WTC11 (cell line): ENCODE measurements at regions not wholly inside any gene's neighbourhood (a gene's known extent, or its start where the extent isn't known, plus 50 kb on each side); places are given as distances from the start of the nearest gene placed in this dataset.

Source experiments
- ATAC-seq: fragments of 200-7000 bp; cut with Tn5 transposase; 2 replicates; pipeline ENCODE4 v1.10.0; 2021; ENCODE audit warnings: mild to moderate bottlenecking, moderate library complexity
- CTCF ChIA-PET: fragments of 300-600 bp; sonication (Branson Sonifier 250); formaldehyde crosslinking; loops from one replicate; lab custom pipeline; 2021; ENCODE audit warnings: antibody characterized with exemption; lab: Charles Lee
- POLR2A ChIA-PET: fragments of 350-600 bp; sonication (Branson Sonifier 250); formaldehyde crosslinking; loops from one replicate; lab custom pipeline; 2021; ENCODE audit warnings: antibody characterized with exemption; lab: Charles Lee
- DNase-seq: peaks from one replicate; pipeline ENCODE4 v3.0.0; 2021; ENCODE audit warnings: low spot score
- H3K27ac Mint-ChIP-seq: 2 replicates; pipeline ENCODE4 v1.8.0; 2021; ENCODE audit warnings: mixed read lengths
- H3K27me3 Mint-ChIP-seq: 2 replicates; pipeline ENCODE4 v1.8.0; 2021; ENCODE audit warnings: low read depth, mild to moderate bottlenecking, moderate library complexity, mixed read lengths
- H3K36me3 Mint-ChIP-seq: 2 replicates; pipeline ENCODE4 v1.8.0; 2021; ENCODE audit warnings: mixed read lengths
- H3K4me1 Mint-ChIP-seq: 2 replicates; pipeline ENCODE4 v1.8.0; 2022; ENCODE audit warnings: mixed read lengths
- H3K4me3 Mint-ChIP-seq: 2 replicates; pipeline ENCODE4 v1.8.0; 2021; ENCODE audit warnings: mild to moderate bottlenecking, moderate library complexity, mixed read lengths
- H3K9me3 Mint-ChIP-seq: 2 replicates; pipeline ENCODE4 v1.8.0; 2021; ENCODE audit warnings: mixed read lengths
- ATF2 ChIP-seq: sonication (generic); formaldehyde crosslinking; IDR thresholded peaks from 2 replicates; pipeline ENCODE4 v1.8.1; 2022; ENCODE audit warnings: low read depth, missing genetic modification reagents, borderline replicate concordance
- CREB1 ChIP-seq: sonication (generic); formaldehyde crosslinking; IDR thresholded peaks from 2 replicates; pipeline ENCODE4 v1.8.0; 2023; ENCODE audit warnings: mild to moderate bottlenecking, missing genetic modification reagents
- ELF4 ChIP-seq: sonication (generic); formaldehyde crosslinking; IDR thresholded peaks from 2 replicates; pipeline ENCODE4 v1.8.1; 2022; ENCODE audit warnings: low read depth, mild to moderate bottlenecking, moderate library complexity, missing genetic modification reagents
- ESRRA ChIP-seq: sonication (generic); formaldehyde crosslinking; IDR thresholded peaks from 2 replicates; pipeline ENCODE4 v1.8.1; 2022; ENCODE audit warnings: mild to moderate bottlenecking, missing genetic modification reagents, borderline replicate concordance
- FOXK1 ChIP-seq: sonication (generic); formaldehyde crosslinking; IDR thresholded peaks from 2 replicates; pipeline ENCODE4 v1.8.0; 2022; ENCODE audit warnings: mild to moderate bottlenecking, moderate library complexity, missing genetic modification reagents
- GTF2I ChIP-seq: fragments of 250-450 bp; sonication (Bioruptor Pico); conservative IDR thresholded peaks from 2 replicates; pipeline ENCODE4 v1.4.0; 2021; ENCODE audit warnings: mild to moderate bottlenecking
- IRF2 ChIP-seq: sonication (generic); formaldehyde crosslinking; IDR thresholded peaks from 2 replicates; pipeline ENCODE4 v1.8.0; 2022; ENCODE audit warnings: low read depth, missing genetic modification reagents, borderline replicate concordance
- MYBL2 ChIP-seq: sonication (generic); formaldehyde crosslinking; IDR thresholded peaks from 2 replicates; pipeline ENCODE4 v1.8.1; 2023; ENCODE audit warnings: mild to moderate bottlenecking, moderate library complexity, missing genetic modification reagents
- PRDM15 ChIP-seq: sonication (generic); formaldehyde crosslinking; IDR thresholded peaks from 2 replicates; pipeline ENCODE4 v1.8.0; 2022; ENCODE audit warnings: missing genetic modification reagents
- PRRX2 ChIP-seq: fragments of 250-450 bp; sonication (Bioruptor Pico); IDR thresholded peaks from 2 replicates; pipeline ENCODE4 v1.8.0; 2021; ENCODE audit warnings: mild to moderate bottlenecking
- RORB ChIP-seq: fragments of 250-450 bp; sonication (Bioruptor Pico); IDR thresholded peaks from 2 replicates; pipeline ENCODE4 v1.9.0; 2021; ENCODE audit warnings: mild to moderate bottlenecking
- STAT6 ChIP-seq: sonication (generic); formaldehyde crosslinking; conservative IDR thresholded peaks from 2 replicates; pipeline ENCODE4 v1.8.1; 2023; ENCODE audit warnings: mild to moderate bottlenecking, low read depth, missing genetic modification reagents, moderate library complexity
- USF2 ChIP-seq: sonication (generic); formaldehyde crosslinking; IDR thresholded peaks from 2 replicates; pipeline ENCODE4 v1.8.1; 2023; ENCODE audit warnings: mild to moderate bottlenecking, missing genetic modification reagents, moderate library complexity
- ZBTB21 ChIP-seq: sonication (generic); formaldehyde crosslinking; IDR thresholded peaks from 2 replicates; pipeline ENCODE4 v1.8.1; 2023; ENCODE audit warnings: mild to moderate bottlenecking, missing genetic modification reagents, borderline replicate concordance
- ZBTB43 ChIP-seq: sonication (generic); formaldehyde crosslinking; IDR thresholded peaks from 2 replicates; pipeline ENCODE4 v1.8.1; 2023; ENCODE audit warnings: mild to moderate bottlenecking, missing genetic modification reagents
- ZNF121 ChIP-seq: sonication (generic); formaldehyde crosslinking; IDR thresholded peaks from 2 replicates; pipeline ENCODE4 v1.8.0; 2023; ENCODE audit warnings: missing genetic modification reagents
- ZNF263 ChIP-seq: sonication (generic); formaldehyde crosslinking; IDR thresholded peaks from 2 replicates; pipeline ENCODE4 v1.8.1; 2022; ENCODE audit warnings: low read depth, mild to moderate bottlenecking, moderate library complexity, missing genetic modification reagents
- ZNF396 ChIP-seq: fragments of 250-450 bp; sonication (Bioruptor Pico); IDR thresholded peaks from 2 replicates; pipeline ENCODE4 v1.8.0; 2021; ENCODE audit warnings: mild to moderate bottlenecking, moderate library complexity, borderline replicate concordance
- ZNF416 ChIP-seq: fragments of 250-450 bp; sonication (Bioruptor Pico); IDR thresholded peaks from 2 replicates; pipeline ENCODE4 v1.9.0; 2021; ENCODE audit warnings: mild to moderate bottlenecking, inconsistent platforms
- TF ChIP-seq, protein P1 (sequence below): fragments of 250-450 bp; sonication (Bioruptor Pico); IDR thresholded peaks from 2 replicates; pipeline ENCODE4 v1.9.0; 2021; ENCODE audit warnings: mild to moderate bottlenecking
- TF ChIP-seq, protein P2 (sequence below): sonication (generic); formaldehyde crosslinking; IDR thresholded peaks from 2 replicates; pipeline ENCODE4 v1.8.0; 2022; ENCODE audit warnings: mild to moderate bottlenecking, missing genetic modification reagents
- TF ChIP-seq, protein P3 (sequence below): sonication (generic); formaldehyde crosslinking; IDR thresholded peaks from 2 replicates; pipeline ENCODE4 v1.8.0; 2022; ENCODE audit warnings: mild to moderate bottlenecking, missing genetic modification reagents

- ChIA-PET CTCF (no interaction called here), POLR2A (no interaction called here)
- peak; percentile 48 for DNase-seq
- H3K36me3 Mint-ChIP-seq, result no peaks in the 10 kb centered on the region
- H3K4me3 Mint-ChIP-seq, result no peak overlapping the region
- peak; percentile 32; the same call in 1 of the 2 replicates for TF ChIP-seq ZBTB21
- no peak for TF ChIP-seq PRDM15 (CRISPR knock-in tag)
- ATAC-seq, result peak; percentile 59
- peaks cover 50% of the 10 kb centered on the region for H3K4me1 Mint-ChIP-seq
- H3K27me3 Mint-ChIP-seq, result no peaks in the 10 kb centered on the region
- H3K9me3 Mint-ChIP-seq, result no peaks in the 10 kb centered on the region
- H3K27ac Mint-ChIP-seq, result peak overlapping the region; percentile 70; the same call in 1 of the 2 replicates
Observed at GRCh38 chr10:3467052-3467951, 294.7 kb upstream of the PITRM1 start.

- CTCF ChIA-PET, result interaction anchor here (0.7 kb wide), 1 partner anchor 13 kb away, joined by 6 read pairs; no protein-coding TSS in a partner anchor
- POLR2A ChIA-PET, result no interaction called here
- ATAC-seq (no peak), DNase-seq (no peak)
- Mint-ChIP-seq H3K9me3 (0 out of 2 replicates have a peak, but pooled peaks cover under 1% of the 10 kb centered on the region), H3K4me1 (peaks cover 38% of the 10 kb centered on the region), H3K4me3 (no peak overlapping the region), H3K27ac (no peak overlapping the region), H3K27me3 (no peaks in the 10 kb centered on the region), H3K36me3 (no peaks in the 10 kb centered on the region)
- TF ChIP-seq STAT6 (CRISPR knock-in tag) (no peak), RORB (CRISPR knock-in tag) (no peak), ATF2 (CRISPR knock-in tag) (no peak), FOXK1 (no peak), ZNF396 (CRISPR knock-in tag) (no peak), USF2 (CRISPR knock-in tag) (no peak), ZBTB43 (CRISPR knock-in tag) (no peak), CREB1 (CRISPR knock-in tag) (no peak), ZNF263 (CRISPR knock-in tag) (no peak), GTF2I (CRISPR knock-in tag) (no peak), PRRX2 (no peak), ZNF416 (no peak), MYBL2 (CRISPR knock-in tag) (no peak), ELF4 (no peak), ESRRA (CRISPR knock-in tag) (no peak), IRF2 (CRISPR knock-in tag) (no peak), ZNF121 (CRISPR knock-in tag) (no peak)
- TF ChIP-seq, protein P1, sequence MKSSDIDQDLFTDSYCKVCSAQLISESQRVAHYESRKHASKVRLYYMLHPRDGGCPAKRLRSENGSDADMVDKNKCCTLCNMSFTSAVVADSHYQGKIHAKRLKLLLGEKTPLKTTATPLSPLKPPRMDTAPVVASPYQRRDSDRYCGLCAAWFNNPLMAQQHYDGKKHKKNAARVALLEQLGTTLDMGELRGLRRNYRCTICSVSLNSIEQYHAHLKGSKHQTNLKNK (CRISPR knock-in tag), result no peak
- TF ChIP-seq, protein P2, sequence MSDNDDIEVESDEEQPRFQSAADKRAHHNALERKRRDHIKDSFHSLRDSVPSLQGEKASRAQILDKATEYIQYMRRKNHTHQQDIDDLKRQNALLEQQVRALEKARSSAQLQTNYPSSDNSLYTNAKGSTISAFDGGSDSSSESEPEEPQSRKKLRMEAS (CRISPR knock-in tag), result no peak
- TF ChIP-seq, protein P3, sequence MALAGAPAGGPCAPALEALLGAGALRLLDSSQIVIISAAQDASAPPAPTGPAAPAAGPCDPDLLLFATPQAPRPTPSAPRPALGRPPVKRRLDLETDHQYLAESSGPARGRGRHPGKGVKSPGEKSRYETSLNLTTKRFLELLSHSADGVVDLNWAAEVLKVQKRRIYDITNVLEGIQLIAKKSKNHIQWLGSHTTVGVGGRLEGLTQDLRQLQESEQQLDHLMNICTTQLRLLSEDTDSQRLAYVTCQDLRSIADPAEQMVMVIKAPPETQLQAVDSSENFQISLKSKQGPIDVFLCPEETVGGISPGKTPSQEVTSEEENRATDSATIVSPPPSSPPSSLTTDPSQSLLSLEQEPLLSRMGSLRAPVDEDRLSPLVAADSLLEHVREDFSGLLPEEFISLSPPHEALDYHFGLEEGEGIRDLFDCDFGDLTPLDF (CRISPR knock-in tag), result no peak
Observed at GRCh38 chr10:3465406-3465891, 292.9 kb upstream of the PITRM1 start.
